ENCODE measurements at regions not wholly inside any gene's neighbourhood (a gene's known extent, or its start where the extent isn't known, plus 50 kb on each side); places are given as distances from the start of the nearest gene placed in this dataset.

GRCh38 chr20:57781901-57782300 is 72.1 kb upstream of the PMEPA1 start:
- no peak overlapping the region for H3K4me3 ChIP-seq (ENCODE audit: low read length, poor library complexity, severe bottlenecking)
- no peaks in the 10 kb centered on the region for H3K79me2 ChIP-seq (ENCODE audit: insufficient read depth, low read length)
- H3K4me1 ChIP-seq (ENCODE audit: insufficient read depth, low read length, poor library complexity, severe bottlenecking) = no peaks in the 10 kb centered on the region
- no peaks in the 10 kb centered on the region for H3F3A ChIP-seq (ENCODE audit: low read depth)
- H3K4me2 ChIP-seq (ENCODE audit: low read depth, low read length, poor library complexity, severe bottlenecking) = no peak overlapping the region
- no peaks in the 10 kb centered on the region for H3K36me3 ChIP-seq (ENCODE audit: insufficient read depth, low read length)
- no peak overlapping the region for H3K9ac ChIP-seq (ENCODE audit: low read depth, low read length, poor library complexity, severe bottlenecking)
- no peaks in the 10 kb centered on the region for H3K9me3 ChIP-seq (ENCODE audit: insufficient read depth, low read depth, low read length)
- no peaks in the 10 kb centered on the region for H4K20me1 ChIP-seq (ENCODE audit: insufficient read depth, low read length, poor library complexity, severe bottlenecking)
- TF ChIP-seq EZH2phosphoT487 (IDR thresholded peaks at IDR 0.05; ENCODE audit: borderline replicate concordance) = no peak
- TF ChIP-seq CTCF (conservative IDR thresholded peaks at IDR 0.05; ENCODE audit: low read length) = no peak
- H3K27me3 ChIP-seq (ENCODE audit: insufficient read depth, low read length, poor library complexity, severe bottlenecking) = no peaks in the 10 kb centered on the region
- H3K9me2 ChIP-seq (replicated peaks; ENCODE audit: low read depth, low read length) = no peaks in the 10 kb centered on the region
- no peak overlapping the region for H2AFZ ChIP-seq (ENCODE audit: low read length)

- Histone ChIP-seq H3K27me3 (ENCODE audit: insufficient read depth, low read length, poor library complexity, severe bottlenecking) (no peaks in the 10 kb centered on the region), H3K4me2 (ENCODE audit: low read depth, low read length, poor library complexity, severe bottlenecking) (no peak overlapping the region), H3K4me1 (ENCODE audit: insufficient read depth, low read length, poor library complexity, severe bottlenecking) (no peaks in the 10 kb centered on the region), H3K9me2 (replicated peaks; ENCODE audit: low read depth, low read length) (no peaks in the 10 kb centered on the region), H4K20me1 (ENCODE audit: insufficient read depth, low read length, poor library complexity, severe bottlenecking) (no peaks in the 10 kb centered on the region), H3K79me2 (ENCODE audit: insufficient read depth, low read length) (no peaks in the 10 kb centered on the region), H3K4me3 (ENCODE audit: low read length, poor library complexity, severe bottlenecking) (no peak overlapping the region), H3K9me3 (ENCODE audit: insufficient read depth, low read depth, low read length) (no peaks in the 10 kb centered on the region), H2AFZ (ENCODE audit: low read length) (no peak overlapping the region), H3K36me3 (ENCODE audit: insufficient read depth, low read length) (no peaks in the 10 kb centered on the region), H3F3A (ENCODE audit: low read depth) (no peaks in the 10 kb centered on the region), H3K9ac (ENCODE audit: low read depth, low read length, poor library complexity, severe bottlenecking) (no peak overlapping the region)
- TF ChIP-seq CTCF (conservative IDR thresholded peaks at IDR 0.05; ENCODE audit: low read length) = no peak
- TF ChIP-seq EZH2phosphoT487 (IDR thresholded peaks at IDR 0.05; ENCODE audit: borderline replicate concordance) = no peak
Observed at GRCh38 chr20:57780906-57781305, 71.1 kb upstream of the PMEPA1 start.

- no peaks in the 10 kb centered on the region for H4K20me1 ChIP-seq (ENCODE audit: insufficient read depth, low read length, poor library complexity, severe bottlenecking)
- no peaks in the 10 kb centered on the region for H3K4me1 ChIP-seq (ENCODE audit: insufficient read depth, low read length, poor library complexity, severe bottlenecking)
- H3K79me2 ChIP-seq (ENCODE audit: insufficient read depth, low read length) = no peaks in the 10 kb centered on the region
- H3K36me3 ChIP-seq (ENCODE audit: insufficient read depth, low read length) = no peaks in the 10 kb centered on the region
- no peaks in the 10 kb centered on the region for H3K9me2 ChIP-seq (replicated peaks; ENCODE audit: low read depth, low read length)
- H2AFZ ChIP-seq (ENCODE audit: low read length) = no peak overlapping the region
- no peaks in the 10 kb centered on the region for H3F3A ChIP-seq (ENCODE audit: low read depth)
- H3K9me3 ChIP-seq (ENCODE audit: insufficient read depth, low read depth, low read length) = no peaks in the 10 kb centered on the region
- no peak overlapping the region for H3K4me3 ChIP-seq (ENCODE audit: low read length, poor library complexity, severe bottlenecking)
- H3K4me2 ChIP-seq (ENCODE audit: low read depth, low read length, poor library complexity, severe bottlenecking) = no peak overlapping the region
- TF ChIP-seq CTCF (conservative IDR thresholded peaks at IDR 0.05; ENCODE audit: low read length) (no peak), EZH2phosphoT487 (IDR thresholded peaks at IDR 0.05; ENCODE audit: borderline replicate concordance) (no peak)
- no peaks in the 10 kb centered on the region for H3K27me3 ChIP-seq (ENCODE audit: insufficient read depth, low read length, poor library complexity, severe bottlenecking)
- no peak overlapping the region for H3K9ac ChIP-seq (ENCODE audit: low read depth, low read length, poor library complexity, severe bottlenecking)
Observed at GRCh38 chr20:57780398-57780797, 70.6 kb upstream of the PMEPA1 start.
